GM23338 (cell line): ENCODE measurements at regions not wholly inside any gene's neighbourhood (a gene's known extent, or its start where the extent isn't known, plus 50 kb on each side); places are given as distances from the start of the nearest gene placed in this dataset.

Experiments
- CREB1 ChIP-seq: fragments of 250-450 bp; sonication (Bioruptor Pico); IDR thresholded peaks from 2 replicates; pipeline ENCODE4 v1.5.0; 2020; ENCODE audit warnings: low read depth, mild to moderate bottlenecking, moderate library complexity
- EZH2phosphoT487 ChIP-seq: fragments of 200-600 bp; sonication (generic); IDR thresholded peaks from one replicate; pipeline ENCODE4 v1.8.1; 2018; ENCODE audit warnings: antibody characterized with exemption; ENCODE audit not compliant: unreplicated experiment
- POLR2AphosphoS5 ChIP-seq: IDR thresholded peaks from 2 replicates; pipeline ENCODE4 v1.6.1; 2016; ENCODE audit warnings: antibody characterized with exemption, low read depth
- TF ChIP-seq, protein P1 (sequence below), 2 experiments: fragments of 200-600 bp in 1 of 2; sonication (generic) in 1 of 2; conservative IDR thresholded peaks; 2 replicates each; pipeline versions ENCODE4 v1.5.1 to v1.6.1; 2016 to 2017; ENCODE audit warnings: antibody characterized with exemption in 2 of 2, low read depth in 2 of 2, mild to moderate bottlenecking in 2 of 2, moderate library complexity in 1 of 2
- TF ChIP-seq, protein P2 (sequence below): IDR thresholded peaks from 2 replicates; pipeline ENCODE4 v1.6.1; 2016; ENCODE audit warnings: antibody characterized with exemption

DNA sequence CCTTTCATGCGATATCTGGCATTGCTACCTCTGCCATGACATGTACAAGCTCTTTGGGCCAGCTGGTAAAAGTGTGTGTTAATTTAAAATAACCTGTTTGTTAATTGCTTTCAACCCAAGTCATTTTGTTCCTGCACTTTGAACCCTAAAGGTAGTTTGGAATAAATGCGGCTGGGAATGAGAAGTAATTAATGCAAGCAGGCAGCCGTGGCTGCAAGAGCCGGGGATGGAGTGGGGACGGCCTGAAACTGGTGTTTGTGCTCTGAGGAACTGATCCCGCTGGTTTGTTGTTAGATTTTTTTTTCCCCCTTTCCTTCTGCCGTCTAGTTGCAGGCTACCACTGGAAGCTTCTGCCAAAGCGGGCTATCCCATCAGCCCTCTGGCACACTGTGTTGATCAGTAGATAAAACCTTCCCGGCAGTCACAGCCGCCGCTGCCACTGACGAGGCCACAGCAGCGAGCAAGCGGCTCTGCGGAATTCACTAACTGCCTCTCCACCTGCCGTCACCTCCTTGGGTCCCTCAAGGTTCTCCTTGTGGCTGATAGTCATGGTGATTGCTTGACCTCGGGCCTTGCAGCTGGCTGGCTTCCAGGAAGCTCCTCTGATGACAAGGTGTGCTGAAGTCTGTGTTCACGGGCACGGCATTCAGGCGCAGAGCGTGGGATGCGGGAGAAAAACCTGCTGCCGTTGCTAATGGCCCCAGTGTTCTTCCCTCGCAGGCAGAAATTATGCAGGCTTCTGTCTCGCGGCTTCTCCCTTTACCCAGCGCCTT is 315.9 kb downstream of the TFAP2A start:
- TF ChIP-seq, protein P1, sequence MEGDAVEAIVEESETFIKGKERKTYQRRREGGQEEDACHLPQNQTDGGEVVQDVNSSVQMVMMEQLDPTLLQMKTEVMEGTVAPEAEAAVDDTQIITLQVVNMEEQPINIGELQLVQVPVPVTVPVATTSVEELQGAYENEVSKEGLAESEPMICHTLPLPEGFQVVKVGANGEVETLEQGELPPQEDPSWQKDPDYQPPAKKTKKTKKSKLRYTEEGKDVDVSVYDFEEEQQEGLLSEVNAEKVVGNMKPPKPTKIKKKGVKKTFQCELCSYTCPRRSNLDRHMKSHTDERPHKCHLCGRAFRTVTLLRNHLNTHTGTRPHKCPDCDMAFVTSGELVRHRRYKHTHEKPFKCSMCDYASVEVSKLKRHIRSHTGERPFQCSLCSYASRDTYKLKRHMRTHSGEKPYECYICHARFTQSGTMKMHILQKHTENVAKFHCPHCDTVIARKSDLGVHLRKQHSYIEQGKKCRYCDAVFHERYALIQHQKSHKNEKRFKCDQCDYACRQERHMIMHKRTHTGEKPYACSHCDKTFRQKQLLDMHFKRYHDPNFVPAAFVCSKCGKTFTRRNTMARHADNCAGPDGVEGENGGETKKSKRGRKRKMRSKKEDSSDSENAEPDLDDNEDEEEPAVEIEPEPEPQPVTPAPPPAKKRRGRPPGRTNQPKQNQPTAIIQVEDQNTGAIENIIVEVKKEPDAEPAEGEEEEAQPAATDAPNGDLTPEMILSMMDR (conservative IDR thresholded peaks at IDR 0.05; ENCODE audit: low read depth in 2 of 2), result no peak
- no peak for TF ChIP-seq EZH2phosphoT487
- TF ChIP-seq CREB1 (CRISPR knock-in tag), result no peak
- no peak for TF ChIP-seq POLR2AphosphoS5
- TF ChIP-seq, protein P2, sequence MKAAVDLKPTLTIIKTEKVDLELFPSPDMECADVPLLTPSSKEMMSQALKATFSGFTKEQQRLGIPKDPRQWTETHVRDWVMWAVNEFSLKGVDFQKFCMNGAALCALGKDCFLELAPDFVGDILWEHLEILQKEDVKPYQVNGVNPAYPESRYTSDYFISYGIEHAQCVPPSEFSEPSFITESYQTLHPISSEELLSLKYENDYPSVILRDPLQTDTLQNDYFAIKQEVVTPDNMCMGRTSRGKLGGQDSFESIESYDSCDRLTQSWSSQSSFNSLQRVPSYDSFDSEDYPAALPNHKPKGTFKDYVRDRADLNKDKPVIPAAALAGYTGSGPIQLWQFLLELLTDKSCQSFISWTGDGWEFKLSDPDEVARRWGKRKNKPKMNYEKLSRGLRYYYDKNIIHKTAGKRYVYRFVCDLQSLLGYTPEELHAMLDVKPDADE, result no peak
